ENCODE measurements at regions not wholly inside any gene's neighbourhood (a gene's known extent, or its start where the extent isn't known, plus 50 kb on each side); places are given as distances from the start of the nearest gene placed in this dataset.

DNA sequence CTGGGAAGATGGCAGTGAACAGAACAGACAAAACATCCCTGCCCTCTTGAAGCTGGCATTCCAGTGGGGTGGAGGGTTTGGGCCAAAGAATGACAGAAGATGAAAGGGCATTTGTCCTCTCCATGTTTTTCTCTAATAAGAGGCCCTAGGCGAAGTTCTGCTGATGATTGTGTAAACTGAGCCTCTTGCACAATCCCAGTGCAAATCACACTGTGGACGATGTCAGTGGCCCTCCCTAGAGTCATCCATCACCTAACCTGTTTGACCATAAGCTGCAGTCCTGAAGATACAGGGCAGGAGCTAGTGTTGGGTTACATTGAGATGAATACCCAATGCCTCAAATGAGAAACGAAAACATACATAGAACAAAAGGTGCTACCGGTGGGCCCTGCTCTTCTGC, 622.4 kb upstream of the TBX3 start:
- intact Hi-C loops (cut with micrococcal nuclease): no loop called here
- CTCF ChIA-PET: no interaction called here

DNA sequence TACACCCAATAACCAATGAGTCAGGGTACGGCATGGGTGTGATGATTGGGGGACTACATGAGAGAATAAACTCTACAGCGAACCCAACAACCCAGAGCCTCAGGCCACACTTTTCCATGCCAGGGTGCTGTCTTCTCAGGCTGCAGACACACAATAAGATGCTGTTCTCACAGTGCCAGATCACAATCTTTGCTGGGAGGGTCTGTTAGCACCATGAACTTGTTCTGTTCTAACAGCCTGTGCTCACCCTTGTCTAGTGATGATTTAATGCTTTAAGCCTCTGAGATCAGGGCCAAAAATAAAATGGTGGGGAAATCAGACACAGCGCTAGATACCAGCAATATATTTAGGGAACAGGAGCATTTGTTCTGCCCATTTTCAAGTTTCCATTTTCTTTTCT, 621.9 kb upstream of the TBX3 start:
- no peak for ATAC-seq
- no TSS peak for BruUV-seq (replicated peaks)
- Histone ChIP-seq H3F3A (ENCODE audit: low read length, unreplicated experiment) (no peaks in the 10 kb centered on the region), H3K27me3 (ENCODE audit: low read length) (no peaks in the 10 kb centered on the region), H3K9me3 (ENCODE audit: low read length) (no peaks in the 10 kb centered on the region), H3K9me2 (replicated peaks; ENCODE audit: low read length) (no peaks in the 10 kb centered on the region), H4K20me1 (ENCODE audit: low read length) (no peaks in the 10 kb centered on the region), H3K36me3 (ENCODE audit: low read depth, low read length) (no peaks in the 10 kb centered on the region), H3K4me2 (ENCODE audit: low read length) (no peak overlapping the region), H2AFZ (ENCODE audit: low read length) (no peak overlapping the region), H3K4me1 (ENCODE audit: insufficient read depth, low read length) (peaks cover 11% of the 10 kb centered on the region), H3K79me2 (ENCODE audit: low read length) (no peaks in the 10 kb centered on the region), H3K9ac (ENCODE audit: low read length) (no peak overlapping the region), H3K4me3 (ENCODE audit: low read length) (no peak overlapping the region), H3K27ac (ENCODE audit: low read length) (no peak overlapping the region)
- DNase-seq: no peak
- POLR2A ChIA-PET (ENCODE audit: unreplicated experiment): no interaction called here
- TF ChIP-seq, protein P1, sequence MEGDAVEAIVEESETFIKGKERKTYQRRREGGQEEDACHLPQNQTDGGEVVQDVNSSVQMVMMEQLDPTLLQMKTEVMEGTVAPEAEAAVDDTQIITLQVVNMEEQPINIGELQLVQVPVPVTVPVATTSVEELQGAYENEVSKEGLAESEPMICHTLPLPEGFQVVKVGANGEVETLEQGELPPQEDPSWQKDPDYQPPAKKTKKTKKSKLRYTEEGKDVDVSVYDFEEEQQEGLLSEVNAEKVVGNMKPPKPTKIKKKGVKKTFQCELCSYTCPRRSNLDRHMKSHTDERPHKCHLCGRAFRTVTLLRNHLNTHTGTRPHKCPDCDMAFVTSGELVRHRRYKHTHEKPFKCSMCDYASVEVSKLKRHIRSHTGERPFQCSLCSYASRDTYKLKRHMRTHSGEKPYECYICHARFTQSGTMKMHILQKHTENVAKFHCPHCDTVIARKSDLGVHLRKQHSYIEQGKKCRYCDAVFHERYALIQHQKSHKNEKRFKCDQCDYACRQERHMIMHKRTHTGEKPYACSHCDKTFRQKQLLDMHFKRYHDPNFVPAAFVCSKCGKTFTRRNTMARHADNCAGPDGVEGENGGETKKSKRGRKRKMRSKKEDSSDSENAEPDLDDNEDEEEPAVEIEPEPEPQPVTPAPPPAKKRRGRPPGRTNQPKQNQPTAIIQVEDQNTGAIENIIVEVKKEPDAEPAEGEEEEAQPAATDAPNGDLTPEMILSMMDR (conservative IDR thresholded peaks at IDR 0.05; ENCODE audit: low read depth, low read length): no peak
- TF ChIP-seq EZH2phosphoT487 (IDR thresholded peaks at IDR 0.05; ENCODE audit: borderline replicate concordance, low read length): no peak
- TF ChIP-seq EZH2 (IDR thresholded peaks at IDR 0.05; ENCODE audit: low read length, unreplicated experiment): no peak
- CTCF ChIA-PET: no interaction called here
- intact Hi-C loops (cut with micrococcal nuclease): no loop called here

More for the DNA sequence above, 622.4 kb upstream of the TBX3 start:
- H3K9me2 ChIP-seq (replicated peaks; ENCODE audit: low read length): no peaks in the 10 kb centered on the region
- DNase-seq: peak; percentile 37
- no peaks in the 10 kb centered on the region for H3K36me3 ChIP-seq (ENCODE audit: low read depth, low read length)
- peaks cover 11% of the 10 kb centered on the region for H3K4me1 ChIP-seq (ENCODE audit: insufficient read depth, low read length)
- H3K9ac ChIP-seq (ENCODE audit: low read length): no peak overlapping the region
- TF ChIP-seq EZH2phosphoT487 (IDR thresholded peaks at IDR 0.05; ENCODE audit: borderline replicate concordance, low read length) (no peak), EZH2 (IDR thresholded peaks at IDR 0.05; ENCODE audit: low read length, unreplicated experiment) (no peak)
- TF ChIP-seq, protein P1 (conservative IDR thresholded peaks at IDR 0.05; ENCODE audit: low read depth, low read length): no peak
- no peaks in the 10 kb centered on the region for H3K9me3 ChIP-seq (ENCODE audit: low read length)
- H3K27ac ChIP-seq (ENCODE audit: low read length): no peak overlapping the region
- H3F3A ChIP-seq (ENCODE audit: low read length, unreplicated experiment): no peaks in the 10 kb centered on the region
- BruUV-seq (replicated peaks): no TSS peak
- no peaks in the 10 kb centered on the region for H3K79me2 ChIP-seq (ENCODE audit: low read length)
- no peaks in the 10 kb centered on the region for H3K27me3 ChIP-seq (ENCODE audit: low read length)
- H2AFZ ChIP-seq (ENCODE audit: low read length): no peak overlapping the region
- POLR2A ChIA-PET (ENCODE audit: unreplicated experiment): no interaction called here
- H3K4me3 ChIP-seq (ENCODE audit: low read length): no peak overlapping the region
- no peaks in the 10 kb centered on the region for H4K20me1 ChIP-seq (ENCODE audit: low read length)
- ATAC-seq: no peak
- no peak overlapping the region for H3K4me2 ChIP-seq (ENCODE audit: low read length)

DNA sequence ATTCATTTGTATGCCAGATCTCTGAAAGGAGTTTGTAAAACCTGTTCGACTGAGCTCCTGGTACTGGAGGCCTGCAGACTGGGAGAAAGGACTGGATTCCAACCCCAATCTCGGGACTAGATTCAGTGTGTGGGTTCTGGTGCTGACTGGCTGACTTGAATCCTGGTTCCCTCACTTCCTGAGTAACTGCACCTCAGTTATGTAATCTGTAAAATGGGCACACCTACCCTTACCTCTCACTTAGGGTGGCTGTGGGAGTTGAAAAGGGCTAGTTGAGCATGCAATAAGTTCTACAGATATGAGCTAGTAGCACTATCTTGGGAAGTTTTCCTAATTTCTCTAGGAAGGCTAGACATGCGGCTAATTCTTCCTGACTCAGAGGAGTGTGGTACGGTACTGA, 621.3 kb upstream of the TBX3 start:
- Histone ChIP-seq H3K4me3 (ENCODE audit: low read length) (no peak overlapping the region), H3F3A (ENCODE audit: low read length, unreplicated experiment) (no peaks in the 10 kb centered on the region), H4K20me1 (ENCODE audit: low read length) (no peaks in the 10 kb centered on the region), H3K27ac (ENCODE audit: low read length) (no peak overlapping the region), H3K9me2 (replicated peaks; ENCODE audit: low read length) (no peaks in the 10 kb centered on the region), H3K27me3 (ENCODE audit: low read length) (no peaks in the 10 kb centered on the region), H3K9ac (ENCODE audit: low read length) (no peak overlapping the region), H3K9me3 (ENCODE audit: low read length) (no peaks in the 10 kb centered on the region), H3K4me2 (ENCODE audit: low read length) (no peak overlapping the region), H3K36me3 (ENCODE audit: low read depth, low read length) (no peaks in the 10 kb centered on the region), H3K79me2 (ENCODE audit: low read length) (no peaks in the 10 kb centered on the region), H3K4me1 (ENCODE audit: insufficient read depth, low read length) (peaks cover 11% of the 10 kb centered on the region), H2AFZ (ENCODE audit: low read length) (no peak overlapping the region)
- intact Hi-C loops (cut with micrococcal nuclease): no loop called here
- DNase-seq (no peak), ATAC-seq (no peak)
- ChIA-PET CTCF (no interaction called here), POLR2A (ENCODE audit: unreplicated experiment) (no interaction called here)
- no TSS peak for BruUV-seq (replicated peaks)
- TF ChIP-seq, protein P1 (conservative IDR thresholded peaks at IDR 0.05; ENCODE audit: low read depth, low read length): no peak
- TF ChIP-seq EZH2 (IDR thresholded peaks at IDR 0.05; ENCODE audit: low read length, unreplicated experiment) (no peak), EZH2phosphoT487 (IDR thresholded peaks at IDR 0.05; ENCODE audit: borderline replicate concordance, low read length) (no peak)
